ENCODE measurements at regions not wholly inside any gene's neighbourhood (a gene's known extent, or its start where the extent isn't known, plus 50 kb on each side); places are given as distances from the start of the nearest gene placed in this dataset.

- no peak for TF ChIP-seq POLR2AphosphoS5 (IDR thresholded peaks at IDR 0.05; ENCODE audit: low read depth, low read length)
- no peak for TF ChIP-seq TAF1 (IDR thresholded peaks at IDR 0.05; ENCODE audit: low read depth, low read length)
- no peak for TF ChIP-seq POLR2A (IDR thresholded peaks at IDR 0.05; ENCODE audit: low read depth, low read length)
- TF ChIP-seq SPI1 (IDR thresholded peaks at IDR 0.05; ENCODE audit: low read depth, low read length) = no peak
- no peak for TF ChIP-seq PAX5 (IDR thresholded peaks at IDR 0.05; ENCODE audit: insufficient read depth, low read length, severe bottlenecking)
- TF ChIP-seq POU2F2 (IDR thresholded peaks at IDR 0.05; ENCODE audit: low read depth, low read length) = no peak
Observed at GRCh38 chr20:40100261-40100660, 588.8 kb downstream of the MAFB start.

Data from GM12891 (cell line).